HTR-8/SVneo (cell line): ENCODE measurements at regions not wholly inside any gene's neighbourhood (a gene's known extent, or its start where the extent isn't known, plus 50 kb on each side); places are given as distances from the start of the nearest gene placed in this dataset.

Source experiments
- DNase-seq: peaks from one replicate; pipeline ENCODE4 v3.0.0; 2011; ENCODE audit warnings: low spot score, mixed read lengths; ENCODE audit not compliant: insufficient read length
- FAIRE-seq: peaks from 2 replicates; lab custom pipeline; 2011; peaks lifted over from hg19 to GRCh38; lab: Jason Lieb, UNC

- FAIRE-seq (no peak), DNase-seq (no peak)
Measured at GRCh38 chr7:26590709-26591108, 273.7 kb downstream of the SKAP2 start.

DNA sequence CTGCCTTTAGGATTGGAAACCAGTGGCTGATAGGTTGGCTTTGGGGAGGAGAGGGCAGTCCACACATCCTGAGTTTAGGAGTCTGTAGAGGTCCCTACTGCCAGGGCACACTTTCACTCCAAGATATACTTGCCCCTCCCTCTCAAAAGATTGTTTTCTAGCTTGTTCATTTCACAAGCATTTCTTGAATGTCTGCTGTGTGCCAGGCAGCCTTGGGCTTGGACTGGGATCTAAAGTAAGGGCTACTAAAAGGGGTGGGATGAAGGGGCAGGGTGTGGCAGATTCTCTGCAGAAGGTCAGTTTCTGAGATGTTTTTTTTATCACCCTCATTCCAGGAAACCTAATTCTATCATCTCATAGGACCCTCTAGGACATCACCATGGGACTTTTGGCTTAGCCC is 272.4 kb downstream of the SKAP2 start:
- FAIRE-seq (no peak), DNase-seq (no peak)

DNA sequence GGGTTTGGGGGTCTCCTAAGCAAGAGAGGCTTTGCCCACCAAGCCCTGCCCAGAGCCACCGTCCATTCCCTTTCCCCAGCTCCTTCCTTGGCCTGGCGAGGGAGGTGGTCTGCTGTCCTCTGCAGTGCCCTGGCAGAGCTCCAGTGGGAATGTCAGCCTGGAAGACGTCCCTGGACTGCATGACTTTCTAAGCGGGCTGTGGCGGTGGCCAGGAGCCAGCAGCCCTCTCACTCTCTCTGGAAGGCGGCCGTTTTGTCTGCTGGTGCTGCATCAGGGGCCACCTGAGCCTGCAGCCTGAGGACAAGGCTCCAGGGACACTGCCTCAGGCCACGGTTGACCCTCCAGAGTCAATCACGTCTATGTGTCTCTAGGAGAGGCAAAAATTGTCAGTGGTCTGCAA is 271.0 kb downstream of the SKAP2 start:
- DNase-seq (no peak), FAIRE-seq (no peak)

DNA sequence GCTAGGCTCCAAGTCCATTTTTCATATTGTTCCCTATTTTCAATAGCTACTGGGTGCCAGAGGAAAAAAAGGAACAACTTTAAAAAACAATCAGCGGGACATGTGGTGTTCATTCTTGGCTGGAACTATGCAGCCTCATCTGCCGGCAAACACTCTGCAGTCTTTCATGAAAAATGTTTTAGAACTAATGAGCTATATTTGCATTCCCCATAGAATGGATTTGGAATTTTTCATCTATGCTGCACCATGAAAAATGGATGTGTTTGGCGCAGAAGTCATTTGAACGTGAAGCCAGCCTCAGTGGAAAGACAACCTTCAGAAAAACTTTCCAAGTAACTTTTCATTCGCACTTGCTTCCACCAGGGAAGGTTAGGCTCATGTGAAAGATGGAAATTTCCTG is 270.5 kb downstream of the SKAP2 start:
- FAIRE-seq: no peak
- no peak for DNase-seq

GRCh38 chr7:26594553-26594952 is 269.8 kb downstream of the SKAP2 start:
- DNase-seq (no peak), FAIRE-seq (no peak)

- no peak for DNase-seq
- no peak for FAIRE-seq
Measured at GRCh38 chr7:26598867-26599266, 265.5 kb downstream of the SKAP2 start.

DNA sequence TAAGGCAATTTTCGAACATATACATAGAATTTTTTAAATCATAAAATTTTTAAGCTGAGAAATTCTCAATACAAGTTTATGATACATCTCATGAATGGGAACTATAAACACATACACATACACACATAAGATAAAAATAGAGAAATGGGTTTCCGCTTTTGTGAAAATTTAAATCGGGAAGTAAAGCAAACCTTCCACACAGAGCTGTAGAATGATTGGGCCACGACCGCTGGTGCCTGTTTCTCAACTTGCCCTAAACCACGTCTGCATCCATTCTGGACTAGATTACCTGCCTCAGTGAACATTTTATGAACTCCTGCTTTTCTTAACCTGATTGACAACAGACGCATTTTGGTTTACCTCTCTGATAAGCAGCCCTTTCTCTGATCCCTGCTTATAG is 264.4 kb downstream of the SKAP2 start:
- FAIRE-seq (no peak), DNase-seq (no peak)

- DNase-seq (no peak), FAIRE-seq (no peak)
Measured at GRCh38 chr7:26600411-26600810, 264.0 kb downstream of the SKAP2 start.

DNA sequence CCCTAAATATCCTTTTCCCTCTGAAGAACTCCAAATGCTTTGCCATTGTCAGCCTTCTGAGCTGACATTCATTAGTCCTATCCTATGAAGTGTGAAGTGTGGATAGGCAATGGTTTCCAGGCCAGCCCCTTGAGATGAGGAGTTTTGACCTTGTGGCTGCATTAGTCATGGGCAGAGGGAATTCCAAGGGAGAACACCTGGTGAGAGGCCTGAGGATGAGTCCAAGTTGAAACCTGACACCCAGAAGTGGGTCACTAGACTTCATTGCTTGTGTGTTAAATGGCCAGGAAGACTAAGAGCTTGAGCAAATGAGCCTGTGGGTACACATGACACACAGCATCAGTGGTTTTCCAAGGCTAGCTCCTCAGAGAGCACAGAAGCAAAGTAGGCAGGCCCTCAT is 260.8 kb downstream of the SKAP2 start:
- no peak for FAIRE-seq
- DNase-seq: no peak

DNA sequence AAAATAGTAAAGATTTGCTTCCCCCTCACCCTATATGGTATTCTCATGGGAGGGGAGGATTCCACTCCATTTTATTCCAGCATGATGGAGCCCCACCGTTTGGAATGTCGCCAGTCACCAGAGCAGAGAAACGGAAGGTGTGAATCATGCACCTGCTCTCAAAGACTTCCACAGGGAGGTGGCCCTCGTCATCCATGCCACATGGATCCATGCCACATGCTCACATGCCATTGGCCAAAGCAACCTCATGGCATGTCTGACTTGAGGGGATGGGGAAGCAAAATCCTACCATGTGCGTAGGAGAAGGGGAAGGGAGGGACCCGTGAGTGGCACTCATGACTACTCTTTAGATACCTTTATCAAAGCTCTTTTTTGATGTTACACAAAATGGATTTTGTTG is 256.0 kb downstream of the SKAP2 start:
- DNase-seq (no peak), FAIRE-seq (no peak)

- no peak for DNase-seq
Measured at GRCh38 chr7:26609082-26609481, 255.3 kb downstream of the SKAP2 start.

GRCh38 chr7:26609532-26609931 is 254.9 kb downstream of the SKAP2 start:
- DNase-seq (no peak), FAIRE-seq (no peak)

More at GRCh38 chr7:26609082-26609481, 255.3 kb downstream of the SKAP2 start:
- FAIRE-seq: no peak

DNA sequence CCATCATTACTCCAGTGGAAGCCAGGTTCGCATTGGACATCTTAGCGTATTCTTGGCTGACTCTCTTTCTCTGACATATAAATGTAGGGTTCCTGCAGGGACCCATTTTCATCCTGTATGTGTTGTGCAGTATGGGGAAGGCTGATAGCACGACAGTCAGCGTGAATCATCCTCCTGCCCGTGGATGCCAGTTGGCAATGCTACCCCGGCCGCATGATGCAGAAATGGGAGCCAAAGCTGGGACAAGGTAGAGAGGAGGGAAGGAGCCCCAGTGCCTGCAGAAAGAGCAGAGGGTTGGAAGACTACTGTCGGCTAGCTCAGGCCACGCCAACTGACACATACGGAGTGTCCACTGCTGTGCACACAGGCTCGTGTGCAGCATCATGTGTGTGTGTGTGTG is 251.6 kb downstream of the SKAP2 start:
- FAIRE-seq (peak; percentile 51), DNase-seq (no peak)

- FAIRE-seq: no peak
Measured at GRCh38 chr7:26614503-26614902, 249.9 kb downstream of the SKAP2 start.

DNA sequence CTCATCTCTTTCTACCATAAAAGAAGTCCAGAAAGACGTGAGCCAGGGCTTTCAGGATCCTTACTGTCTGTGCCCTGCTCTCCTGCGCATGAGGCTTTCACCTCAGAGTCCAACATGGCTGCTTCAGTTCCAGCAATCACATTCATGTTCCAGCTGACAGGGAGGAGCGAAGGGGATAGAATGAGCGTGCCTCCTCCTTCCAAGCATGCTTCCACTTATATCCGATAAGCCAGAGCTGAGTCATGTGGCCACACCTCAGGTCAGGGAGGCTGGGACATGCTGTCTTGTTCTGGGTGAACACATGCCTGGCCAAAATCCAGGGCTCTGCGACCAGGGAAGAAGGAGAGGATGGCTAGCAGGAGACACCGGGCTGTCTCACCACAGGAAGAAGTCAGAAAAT is 248.2 kb downstream of the SKAP2 start:
- FAIRE-seq (no peak), DNase-seq (no peak)

More at GRCh38 chr7:26614503-26614902, 249.9 kb downstream of the SKAP2 start:
- DNase-seq: no peak

- no peak for DNase-seq
- no peak for FAIRE-seq
Measured at GRCh38 chr7:26617066-26617465, 247.3 kb downstream of the SKAP2 start.
